Stimulated activated CD4-positive, alpha-beta T cell treated with anti-CD3 and anti-CD28 coated beads, Interleukin-4, amount 100 ng/mL, for 4 hours (primary cell): ENCODE measurements at regions not wholly inside any gene's neighbourhood (a gene's known extent, or its start where the extent isn't known, plus 50 kb on each side); places are given as distances from the start of the nearest gene placed in this dataset.
A peak's percentile ranks its signal among the peaks of the same experiment; 100 is the strongest.

Source experiments
- DNase-seq, 2 experiments: peaks; one replicate each; pipeline ENCODE4 v3.0.0-alpha.2; 2020

DNA sequence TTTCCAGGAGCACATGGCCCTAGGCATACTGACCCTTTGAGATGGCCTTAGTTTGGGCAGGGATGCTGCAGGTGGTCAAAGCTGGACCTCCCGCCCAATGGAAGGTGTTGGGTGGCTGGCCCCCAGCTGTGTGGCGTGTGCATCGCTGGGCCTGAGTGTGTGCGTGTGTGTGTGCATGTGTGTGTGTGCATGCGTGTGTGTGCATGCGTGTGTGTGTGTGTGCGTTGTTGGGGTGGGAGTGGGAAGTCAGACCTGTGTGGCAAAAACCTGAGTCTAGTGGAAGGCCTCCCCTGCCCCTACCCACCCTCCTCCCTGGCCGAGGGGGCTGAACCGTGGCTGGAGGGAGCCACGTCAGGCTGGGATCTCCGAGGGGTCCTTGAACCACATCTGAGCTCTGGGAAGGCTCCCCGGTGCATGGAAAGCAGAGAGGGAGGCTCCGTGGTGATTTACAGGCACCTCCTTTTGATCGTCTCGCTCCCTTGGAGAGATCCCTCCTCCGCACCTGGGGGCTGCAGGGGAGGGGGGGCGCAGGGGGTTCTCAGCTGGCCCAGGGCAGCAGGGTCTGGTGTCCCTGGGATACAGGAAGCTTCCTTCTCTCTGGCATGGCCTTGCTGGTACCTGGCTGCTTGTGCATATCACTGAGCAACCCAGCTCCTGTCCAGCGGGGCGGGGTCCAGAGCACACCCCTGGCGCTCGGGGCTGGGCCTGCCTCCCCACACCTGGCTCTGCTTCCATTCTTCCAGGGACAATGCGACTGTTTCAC, 124.7 kb upstream of the WNT4 start:
- no peak for DNase-seq

DNA sequence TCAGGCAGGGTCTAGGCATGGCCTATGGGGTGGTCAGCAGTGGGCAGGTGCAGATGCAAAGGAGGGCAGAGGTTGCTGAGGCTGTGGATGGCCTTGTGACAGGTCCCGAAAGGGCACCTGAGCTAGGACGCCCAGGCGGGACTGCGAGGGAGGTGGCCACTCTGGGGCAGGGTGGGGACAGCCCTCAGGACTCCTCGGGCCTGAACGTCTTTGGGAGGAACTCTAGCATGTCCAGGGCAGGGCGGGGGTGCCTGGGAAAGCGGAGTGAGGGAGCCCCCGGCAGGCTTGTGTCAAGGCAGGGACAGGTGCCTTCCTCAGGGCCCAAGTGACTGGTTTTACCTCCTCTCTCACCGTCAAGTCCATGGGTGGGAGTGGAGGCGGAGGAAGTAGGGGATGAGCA, 125.4 kb upstream of the WNT4 start:
- DNase-seq: no peak

DNA sequence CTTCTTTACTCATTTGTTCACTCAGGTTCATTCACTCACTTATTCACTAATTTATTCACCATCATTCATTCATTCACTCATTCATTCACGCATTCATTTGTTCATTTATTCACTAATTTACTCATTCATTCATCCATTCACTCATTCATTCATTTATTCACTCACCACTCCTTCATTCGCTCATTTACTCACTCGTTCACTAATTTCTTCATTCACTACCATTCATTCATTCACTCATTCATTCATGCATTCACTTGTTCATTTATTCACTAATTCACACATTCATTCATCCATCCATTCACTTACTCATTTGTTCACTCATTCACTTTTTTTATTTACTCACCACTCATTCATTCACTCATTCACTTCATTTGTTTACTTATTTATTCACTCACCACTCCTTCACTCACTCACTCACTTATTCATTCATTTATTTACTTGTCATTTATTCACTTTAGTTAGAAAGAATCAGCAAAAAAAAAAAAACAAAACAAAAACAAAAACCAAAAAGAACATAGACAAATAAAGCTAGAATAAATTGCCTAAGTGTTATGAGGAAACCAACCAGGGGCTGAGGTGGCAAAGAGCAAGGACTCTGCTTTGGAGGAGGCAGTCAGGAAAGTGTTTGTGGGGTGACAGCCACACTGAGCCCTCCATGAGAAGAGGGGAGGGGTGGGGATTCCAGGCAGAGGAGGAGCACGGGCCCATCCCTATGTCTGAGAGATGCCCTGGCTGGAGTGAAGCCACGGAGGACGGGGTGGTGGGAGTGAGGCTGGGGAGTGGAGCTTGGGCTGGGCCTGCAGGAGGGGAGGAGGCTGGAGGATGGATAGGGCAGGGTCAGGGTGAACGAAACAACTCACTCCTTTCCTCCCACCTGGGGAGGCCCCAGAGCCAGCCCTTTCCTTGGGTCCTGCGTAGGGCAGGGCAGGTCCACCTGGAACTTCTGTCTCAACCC, 129.2 kb upstream of the WNT4 start:
- no peak for DNase-seq

- DNase-seq: no peak
Observed at GRCh38 chr1:22273686-22274681, 131.1 kb upstream of the WNT4 start.

DNA sequence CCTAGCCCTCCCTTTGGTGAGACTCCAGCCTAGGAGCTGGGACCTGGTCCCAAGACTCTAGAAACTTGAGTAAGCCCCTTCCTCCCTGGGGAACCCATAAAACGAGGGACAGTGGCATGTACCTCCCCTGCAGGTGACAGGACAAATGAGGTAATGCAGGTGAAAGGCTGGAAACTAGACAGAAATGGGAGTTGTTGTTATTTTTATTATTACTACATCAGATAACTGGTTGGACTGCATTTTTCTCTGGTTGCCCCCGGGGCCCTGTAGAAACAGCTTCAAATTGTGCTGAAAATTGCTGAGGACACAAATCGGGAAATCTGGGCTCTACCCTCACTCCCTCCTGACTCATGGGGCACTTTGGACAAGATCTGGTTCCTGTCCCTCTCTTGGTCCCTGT, 132.3 kb upstream of the WNT4 start:
- DNase-seq: no peak

DNA sequence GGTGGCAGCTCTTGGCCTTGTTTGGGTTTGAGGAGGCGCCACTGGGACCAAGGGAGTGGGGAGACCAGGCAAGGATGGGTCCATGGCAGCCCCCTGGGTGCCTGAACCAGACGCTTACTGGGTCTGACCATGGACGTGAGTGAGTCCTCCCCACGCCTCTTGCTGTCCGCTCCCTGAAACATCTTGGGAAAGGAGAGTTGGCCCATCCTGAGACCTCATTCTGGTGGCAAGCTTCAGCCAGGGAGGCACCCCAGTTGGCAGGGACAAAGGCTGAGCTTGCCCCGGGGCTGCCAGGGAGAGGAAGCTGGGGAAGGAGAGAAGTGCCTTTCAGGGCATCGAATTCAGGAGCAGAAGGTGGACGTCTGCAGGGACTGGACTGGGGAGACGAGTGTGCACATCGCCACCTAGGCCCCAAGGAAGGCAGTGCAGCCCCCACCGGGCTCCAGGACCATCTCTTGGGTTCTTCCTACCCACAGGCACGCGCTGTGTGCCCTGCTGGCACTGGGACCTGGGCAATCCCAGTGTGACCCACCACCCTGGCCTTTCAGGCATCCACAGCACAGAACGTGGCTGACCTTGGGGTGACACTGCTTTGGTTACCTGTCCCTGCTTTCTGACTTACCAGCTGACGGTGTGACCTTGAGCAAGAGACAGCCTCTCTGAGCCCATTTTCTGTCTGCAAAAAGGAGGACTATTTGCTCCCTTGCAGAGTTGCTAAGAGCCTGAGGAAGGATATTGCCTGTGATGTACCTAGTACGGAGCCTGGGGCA, 132.9 kb upstream of the WNT4 start:
- peak in 1 of 2 experiments; percentile 39 for DNase-seq

DNA sequence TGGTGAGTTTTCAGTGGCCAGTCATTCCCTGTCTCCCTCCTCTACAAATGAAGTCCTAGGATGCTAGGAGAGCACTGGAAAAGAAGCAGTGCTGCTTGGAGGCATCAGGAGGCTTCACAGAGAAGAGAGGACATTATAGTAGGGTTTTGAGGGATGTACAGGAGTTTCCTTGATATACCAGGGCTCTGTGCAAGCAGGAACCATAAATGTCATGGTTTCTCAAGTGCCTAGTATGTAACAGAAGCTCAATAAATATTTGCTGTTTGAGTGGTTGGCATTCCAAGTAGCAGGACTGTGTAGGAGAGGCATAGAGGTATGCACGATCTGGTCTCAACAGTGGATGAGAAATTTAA, 133.5 kb upstream of the WNT4 start:
- no peak for DNase-seq

- DNase-seq: no peak
Observed at GRCh38 chr1:22277662-22278061, 134.8 kb upstream of the WNT4 start.

DNA sequence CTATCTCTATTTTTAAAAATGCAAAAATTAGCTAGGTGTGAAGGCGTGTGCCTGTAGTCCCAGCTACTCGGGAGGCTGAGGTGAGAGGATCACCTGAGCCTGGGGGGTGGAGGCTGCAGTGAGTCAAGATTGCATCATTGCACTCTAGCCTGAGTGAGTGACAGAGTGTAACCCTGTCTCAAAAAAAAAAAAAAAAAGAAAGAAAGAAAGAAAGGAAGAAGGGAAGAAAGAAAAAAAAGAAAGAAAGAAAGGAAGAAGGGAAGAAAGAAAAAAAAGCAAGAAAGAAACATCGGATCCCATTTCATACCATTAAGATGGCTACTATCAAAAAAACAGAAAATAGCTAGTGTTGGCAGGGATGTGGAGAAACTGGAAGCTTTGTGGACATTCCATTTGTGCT, 136.8 kb upstream of the WNT4 start:
- DNase-seq: no peak

GRCh38 chr1:22280526-22280925, 137.6 kb upstream of the WNT4 start:
- no peak for DNase-seq

DNA sequence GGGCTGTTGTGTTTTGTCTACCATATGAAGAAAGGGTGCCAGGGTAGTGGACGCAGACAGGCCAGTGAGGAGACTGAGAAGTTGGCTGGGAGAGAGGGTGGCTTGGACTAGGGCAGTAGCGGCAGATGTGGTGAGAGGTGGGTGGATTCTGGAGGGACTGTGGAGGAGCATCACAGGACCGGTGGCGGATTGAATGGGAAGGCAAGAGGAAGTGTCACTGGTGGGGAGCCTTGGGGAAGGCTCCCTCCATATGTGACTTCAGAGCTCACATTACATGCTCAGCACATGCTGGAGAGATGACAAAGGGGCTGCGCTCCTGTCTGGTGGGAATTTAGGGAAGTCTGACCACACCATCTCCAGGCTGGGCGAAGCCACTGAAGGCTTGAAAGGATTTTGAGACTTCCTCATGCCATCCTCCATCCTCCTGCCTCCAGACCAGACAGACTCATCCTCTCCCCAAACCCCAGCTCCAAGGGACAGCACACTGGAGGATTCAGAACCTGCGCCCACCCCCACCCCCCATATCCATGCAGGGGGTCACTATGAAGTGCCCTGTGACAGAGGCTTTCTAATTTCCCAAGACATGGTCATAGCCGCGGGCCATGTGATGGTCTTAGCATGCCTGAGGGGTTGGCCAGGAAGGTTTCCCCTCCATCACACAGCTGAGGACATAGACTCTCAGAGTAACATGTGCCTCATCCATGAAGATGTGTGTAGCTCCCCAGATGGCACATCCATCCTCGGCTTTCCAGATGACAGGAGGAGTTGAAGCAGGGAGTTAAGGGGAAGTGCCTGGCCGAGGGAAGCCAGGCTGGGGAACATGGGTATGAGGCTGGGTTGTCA, 138.8 kb upstream of the WNT4 start:
- no peak for DNase-seq

DNA sequence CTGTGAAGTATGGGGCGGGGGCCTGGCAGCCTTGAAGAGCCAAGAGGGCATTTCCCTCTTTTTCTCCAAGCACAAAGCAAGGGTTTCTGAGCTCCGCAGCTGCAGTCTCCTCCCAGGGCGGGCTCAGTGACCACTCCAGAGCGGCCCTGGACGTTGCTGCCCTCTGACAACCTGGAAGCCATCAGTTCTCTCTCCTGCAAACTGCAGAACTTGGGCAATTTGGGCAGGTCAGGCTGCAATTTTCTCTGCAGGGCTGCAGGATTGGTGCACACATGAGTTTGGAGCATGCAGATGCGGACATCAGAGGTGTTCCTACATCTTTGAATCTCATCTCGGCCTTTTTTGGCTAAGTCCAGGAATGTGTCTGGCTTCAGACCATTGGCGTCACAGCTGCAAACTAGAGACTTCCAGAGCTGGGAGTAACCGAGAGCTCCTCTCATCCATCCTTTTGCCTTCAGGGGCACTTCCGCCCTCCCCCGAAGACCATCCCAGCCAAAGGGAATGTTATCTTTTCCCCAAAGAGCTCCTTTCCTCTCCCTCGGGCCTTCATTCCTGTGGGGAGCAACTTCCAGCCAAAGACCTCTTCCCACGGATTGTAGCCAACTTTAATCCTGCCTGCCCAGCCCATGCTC, 139.6 kb upstream of the WNT4 start:
- no peak for DNase-seq

DNA sequence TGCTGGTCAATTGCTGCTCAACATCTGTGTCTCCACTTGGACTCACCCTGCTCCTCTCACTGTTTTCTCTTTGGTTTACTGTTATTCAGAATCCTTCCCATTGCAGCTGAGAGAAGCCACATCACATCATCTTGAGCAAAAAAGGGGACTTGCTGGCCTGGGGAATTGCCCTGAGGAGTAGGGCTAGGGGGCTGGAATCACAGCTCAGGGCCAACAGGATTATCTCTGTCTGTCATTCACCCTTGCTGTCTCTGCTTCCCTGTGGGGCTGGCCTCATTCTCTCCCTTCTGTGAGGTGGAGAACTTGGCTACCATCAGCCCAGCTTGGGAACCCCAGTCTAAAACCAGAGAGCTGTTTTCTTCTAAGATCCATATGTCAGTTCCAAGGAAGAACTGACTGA, 140.7 kb upstream of the WNT4 start:
- no peak for DNase-seq

DNA sequence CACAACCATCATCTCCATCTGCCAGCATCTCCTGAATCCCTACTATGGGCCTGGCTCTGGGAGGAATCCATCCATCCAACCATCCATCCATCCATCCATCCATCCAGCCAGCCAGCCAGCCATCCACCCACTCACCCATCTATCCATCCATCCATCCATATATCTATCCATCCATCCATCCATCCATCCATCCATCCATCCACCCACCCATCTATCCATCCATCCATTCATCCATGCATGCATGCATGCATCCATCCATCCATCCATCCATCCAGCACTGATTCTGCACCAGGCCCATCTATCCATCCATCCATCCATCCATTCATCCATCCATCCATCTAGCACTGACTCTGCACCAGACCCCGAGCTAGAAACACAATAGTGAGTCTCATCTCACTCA, 141.3 kb upstream of the WNT4 start:
- DNase-seq: no peak

DNA sequence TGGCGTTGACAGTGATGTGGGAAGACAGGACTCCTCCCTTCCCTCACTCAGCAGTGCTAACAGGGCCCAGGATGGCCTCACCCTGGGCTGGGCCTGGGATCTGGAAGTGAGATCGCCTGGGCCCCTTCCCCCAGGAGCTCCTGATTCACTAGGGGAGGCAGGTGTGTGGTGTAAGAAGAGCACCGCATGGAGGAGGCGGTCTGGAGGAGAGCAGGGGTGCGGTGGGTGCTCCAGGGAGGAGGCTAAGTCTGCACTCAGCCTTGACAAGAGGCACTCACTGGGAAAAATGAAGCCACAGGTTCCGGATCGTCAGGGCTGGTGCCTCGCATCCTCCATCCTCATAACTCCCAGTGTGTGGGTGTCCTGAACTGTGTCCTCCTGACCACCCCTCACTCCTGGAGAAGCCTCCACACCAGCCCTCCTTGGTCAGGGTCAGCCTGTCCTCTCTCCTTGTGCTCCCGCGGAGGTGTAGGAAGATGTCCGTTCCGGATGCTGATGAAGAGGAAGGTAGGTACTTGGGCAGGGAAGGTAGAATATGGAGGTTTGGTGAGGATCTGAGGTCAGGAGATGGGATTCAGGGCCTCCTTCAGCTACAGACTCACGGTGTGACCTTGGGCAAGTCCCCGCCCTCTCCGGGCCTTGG, 142.1 kb upstream of the WNT4 start:
- no peak for DNase-seq

DNA sequence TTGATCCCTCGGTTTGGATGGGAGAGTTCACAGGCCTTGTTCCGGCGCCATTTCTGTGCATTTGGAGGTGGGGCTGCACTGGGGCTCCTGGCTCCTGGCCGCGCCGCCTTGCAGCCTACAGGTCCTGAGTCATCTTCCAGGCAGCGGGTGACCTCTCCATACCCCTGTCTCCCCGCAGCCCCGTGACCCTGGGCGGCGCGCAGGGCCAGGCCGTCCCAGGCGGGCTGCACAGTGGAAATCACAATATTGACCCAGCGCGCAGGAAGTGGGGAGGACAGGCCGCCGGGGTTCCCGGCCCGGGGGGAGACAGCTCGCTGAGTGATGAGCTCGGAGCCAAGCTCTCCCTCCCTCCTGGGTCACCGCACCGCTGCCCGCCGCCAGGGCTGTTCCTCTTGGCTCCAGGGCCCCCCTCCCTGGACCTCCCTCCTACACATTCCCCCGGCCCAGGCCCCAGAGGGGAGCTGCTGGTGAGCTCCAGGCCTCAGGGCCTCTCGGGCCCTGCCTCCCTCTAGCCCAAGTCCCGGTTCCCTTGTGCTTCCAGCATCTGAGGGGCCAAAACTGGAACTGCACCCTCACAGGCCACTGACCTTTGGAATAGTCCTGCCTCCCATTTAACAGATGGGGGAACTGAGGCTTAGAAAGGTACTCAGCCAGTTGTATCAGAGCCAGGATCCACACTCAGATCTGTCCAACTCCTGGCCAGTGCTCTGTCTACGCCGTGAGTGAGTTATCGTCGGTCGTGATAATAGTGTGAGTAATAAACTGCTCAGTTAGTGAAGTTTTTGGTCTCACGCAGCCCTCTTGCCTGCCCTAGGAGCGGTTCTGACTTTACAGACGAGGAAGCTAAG, 142.9 kb upstream of the WNT4 start:
- DNase-seq: no peak

DNA sequence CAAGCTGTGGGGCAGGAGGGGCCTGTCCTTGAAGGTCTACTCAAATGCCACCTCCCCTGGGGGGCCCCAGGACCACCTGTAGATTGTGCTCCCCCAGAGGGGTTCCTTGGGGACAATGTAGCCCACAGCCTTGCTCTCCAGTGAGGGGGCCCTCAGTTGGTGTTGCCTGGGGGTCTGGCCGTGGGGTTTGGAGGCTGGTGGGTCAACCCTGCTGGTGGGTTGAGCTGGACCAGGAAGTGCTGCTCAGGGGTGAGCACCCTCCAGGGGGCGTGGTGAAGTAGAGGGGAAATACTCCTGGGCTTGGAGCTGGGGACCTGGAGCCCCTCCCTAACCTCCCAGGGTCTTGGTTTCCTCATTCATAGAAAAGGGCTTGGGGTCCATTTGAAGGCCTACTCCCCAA, 143.6 kb upstream of the WNT4 start:
- DNase-seq: no peak

- DNase-seq: no peak
Observed at GRCh38 chr1:22287273-22287672, 144.4 kb upstream of the WNT4 start.

- no peak for DNase-seq
Observed at GRCh38 chr1:22287946-22288520, 145.1 kb upstream of the WNT4 start.
